ENCODE measurements at regions not wholly inside any gene's neighbourhood (a gene's known extent, or its start where the extent isn't known, plus 50 kb on each side); places are given as distances from the start of the nearest gene placed in this dataset.

DNA sequence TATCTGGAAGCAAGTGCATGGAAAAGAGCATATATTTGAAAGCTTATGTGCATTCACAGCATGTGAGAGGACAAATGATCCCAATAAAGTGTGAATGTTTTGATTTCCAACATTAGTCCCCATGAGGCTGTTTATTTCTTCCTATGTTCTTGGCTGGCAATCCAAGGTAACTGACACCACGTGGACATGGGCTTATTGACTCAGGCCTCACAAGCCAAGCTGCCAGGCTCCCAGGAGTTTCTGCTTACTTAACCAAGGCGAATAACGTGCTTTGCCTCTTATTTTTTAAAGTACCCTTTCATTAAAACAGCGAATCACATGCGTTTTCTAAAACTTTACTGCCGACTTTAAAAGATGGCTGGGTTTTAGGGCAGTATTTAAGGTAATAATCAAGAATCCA is 441.7 kb downstream of the FUT8 start:
- Histone ChIP-seq H3K36me3 (no peaks in the 10 kb centered on the region), H3K27ac (no peak overlapping the region), H3K4me3 (no peak overlapping the region), H3K4me1 (no peaks in the 10 kb centered on the region), H3K9me3 (no peaks in the 10 kb centered on the region), H3K27me3 (no peaks in the 10 kb centered on the region)
- TF ChIP-seq, protein P1, sequence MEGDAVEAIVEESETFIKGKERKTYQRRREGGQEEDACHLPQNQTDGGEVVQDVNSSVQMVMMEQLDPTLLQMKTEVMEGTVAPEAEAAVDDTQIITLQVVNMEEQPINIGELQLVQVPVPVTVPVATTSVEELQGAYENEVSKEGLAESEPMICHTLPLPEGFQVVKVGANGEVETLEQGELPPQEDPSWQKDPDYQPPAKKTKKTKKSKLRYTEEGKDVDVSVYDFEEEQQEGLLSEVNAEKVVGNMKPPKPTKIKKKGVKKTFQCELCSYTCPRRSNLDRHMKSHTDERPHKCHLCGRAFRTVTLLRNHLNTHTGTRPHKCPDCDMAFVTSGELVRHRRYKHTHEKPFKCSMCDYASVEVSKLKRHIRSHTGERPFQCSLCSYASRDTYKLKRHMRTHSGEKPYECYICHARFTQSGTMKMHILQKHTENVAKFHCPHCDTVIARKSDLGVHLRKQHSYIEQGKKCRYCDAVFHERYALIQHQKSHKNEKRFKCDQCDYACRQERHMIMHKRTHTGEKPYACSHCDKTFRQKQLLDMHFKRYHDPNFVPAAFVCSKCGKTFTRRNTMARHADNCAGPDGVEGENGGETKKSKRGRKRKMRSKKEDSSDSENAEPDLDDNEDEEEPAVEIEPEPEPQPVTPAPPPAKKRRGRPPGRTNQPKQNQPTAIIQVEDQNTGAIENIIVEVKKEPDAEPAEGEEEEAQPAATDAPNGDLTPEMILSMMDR (IDR thresholded peaks at IDR 0.05) = no peak
- TF ChIP-seq POLR2A (IDR thresholded peaks at IDR 0.05) = no peak
- intact Hi-C loops (cut with DNase I; ENCODE audit: low total_unique reads) = no loop called here
- no peak for DNase-seq

DNA sequence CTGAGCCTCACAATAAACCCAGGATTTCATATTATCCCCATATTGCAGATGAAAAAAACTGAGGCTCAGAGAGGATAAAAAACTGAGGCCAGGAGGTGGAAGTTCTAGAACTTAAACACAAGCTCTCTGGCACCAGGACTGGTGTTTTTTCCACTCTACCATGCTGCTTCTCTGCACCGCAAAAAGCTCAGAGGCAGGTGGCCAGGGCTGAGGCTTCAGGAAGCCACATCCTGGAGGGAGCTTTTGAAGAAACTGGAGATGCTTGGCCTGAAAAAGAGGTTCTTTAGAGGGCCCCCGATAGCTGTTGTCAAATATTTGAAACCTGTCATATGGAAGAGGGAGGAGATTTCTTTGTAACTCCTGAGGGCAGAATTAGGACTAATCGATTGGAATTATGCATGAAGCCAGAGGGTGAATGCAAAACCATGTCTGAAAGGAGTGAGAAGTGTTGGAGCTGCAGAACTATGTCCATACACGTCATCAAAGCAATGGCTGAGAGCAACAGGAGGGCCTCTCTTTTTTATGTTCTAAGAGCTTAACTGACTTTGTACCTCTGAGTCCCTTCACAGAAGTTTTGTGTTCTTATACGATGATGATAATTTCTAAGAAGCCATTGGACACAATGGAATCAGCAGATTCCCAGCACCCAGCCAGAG is 448.6 kb downstream of the FUT8 start:
- no peaks in the 10 kb centered on the region for H3K4me1 ChIP-seq
- H3K4me3 ChIP-seq = no peak overlapping the region
- no peaks in the 10 kb centered on the region for H3K9me3 ChIP-seq
- intact Hi-C loops (cut with DNase I; ENCODE audit: low total_unique reads) = no loop called here
- H3K27ac ChIP-seq = no peak overlapping the region
- TF ChIP-seq POLR2A (IDR thresholded peaks at IDR 0.05) = no peak
- no peaks in the 10 kb centered on the region for H3K27me3 ChIP-seq
- DNase-seq = no peak
- no peaks in the 10 kb centered on the region for H3K36me3 ChIP-seq

DNA sequence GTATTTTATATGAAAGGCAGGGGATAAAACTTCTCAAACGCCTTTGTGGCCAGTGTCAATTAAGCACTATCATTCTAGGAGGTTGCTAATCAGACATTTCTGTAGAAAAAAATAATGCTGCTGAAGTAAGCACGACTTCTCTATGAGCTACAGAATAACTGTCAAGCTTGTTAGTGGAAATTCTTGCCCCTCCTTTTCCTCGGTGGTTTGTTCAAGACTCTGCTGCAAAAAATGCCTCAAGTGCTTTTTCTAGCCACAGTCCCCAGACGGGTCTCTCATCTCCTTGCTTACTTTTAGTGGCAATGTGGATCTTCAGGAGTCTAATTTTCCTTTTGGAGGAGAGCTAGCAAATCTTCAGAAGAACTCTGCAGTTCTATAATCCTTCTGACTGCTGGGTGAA is 452.0 kb downstream of the FUT8 start:
- Histone ChIP-seq H3K4me3 (no peak overlapping the region), H3K36me3 (no peaks in the 10 kb centered on the region), H3K4me1 (no peaks in the 10 kb centered on the region), H3K27ac (no peak overlapping the region), H3K27me3 (no peaks in the 10 kb centered on the region), H3K9me3 (no peaks in the 10 kb centered on the region)
- no peak for DNase-seq
- no peak for TF ChIP-seq POLR2A (IDR thresholded peaks at IDR 0.05)
- intact Hi-C loops (cut with DNase I; ENCODE audit: low total_unique reads) = no loop called here

DNA sequence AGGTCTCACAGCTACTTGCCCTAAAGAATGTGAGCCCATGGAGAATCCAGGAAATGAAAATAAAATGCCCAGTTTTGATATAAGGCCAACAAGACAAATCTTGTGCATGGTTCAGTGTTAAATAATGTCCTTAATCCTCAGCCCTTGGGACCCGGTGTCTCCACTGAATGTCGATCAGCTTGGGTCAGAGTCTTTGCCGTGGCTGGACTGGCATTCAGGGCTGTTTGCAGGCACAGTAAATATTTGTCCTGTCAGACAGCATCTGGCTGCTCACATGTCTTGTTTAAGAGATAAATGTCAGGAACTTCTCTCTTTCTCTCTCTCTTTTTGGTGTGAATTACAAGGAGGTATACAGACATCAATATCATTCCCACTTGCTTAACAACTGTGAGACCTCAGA is 452.5 kb downstream of the FUT8 start:
- no peak for DNase-seq
- TF ChIP-seq POLR2A (IDR thresholded peaks at IDR 0.05) = no peak
- TF ChIP-seq, protein P1 (IDR thresholded peaks at IDR 0.05) = no peak

DNA sequence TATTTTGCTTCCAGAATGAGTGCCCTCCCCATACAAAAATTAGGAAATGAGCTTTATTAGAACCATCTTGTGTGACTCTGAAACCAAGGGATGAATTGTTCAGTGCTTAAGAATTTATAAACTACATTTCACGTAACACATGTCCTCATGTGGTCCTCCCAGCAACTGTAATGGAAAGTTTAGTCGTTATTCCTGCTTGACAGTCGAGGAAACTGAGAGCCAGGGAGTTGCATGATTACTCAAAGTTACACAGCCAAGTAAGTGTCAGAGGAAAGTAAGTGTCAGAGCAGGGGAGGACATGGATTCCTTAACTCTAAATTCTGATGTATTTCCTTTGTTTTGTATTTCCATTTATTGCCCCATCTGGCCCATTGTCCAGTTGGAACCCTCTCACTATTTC is 453.9 kb downstream of the FUT8 start:
- H3K4me1 ChIP-seq = no peaks in the 10 kb centered on the region
- intact Hi-C loops (cut with DNase I; ENCODE audit: low total_unique reads) = no loop called here
- no peaks in the 10 kb centered on the region for H3K27me3 ChIP-seq
- TF ChIP-seq, protein P1 (IDR thresholded peaks at IDR 0.05) = no peak
- H3K9me3 ChIP-seq = no peaks in the 10 kb centered on the region
- no peak overlapping the region for H3K27ac ChIP-seq
- DNase-seq = no peak
- H3K36me3 ChIP-seq = no peaks in the 10 kb centered on the region
- H3K4me3 ChIP-seq = no peak overlapping the region

More for the DNA sequence above, 452.5 kb downstream of the FUT8 start:
- Histone ChIP-seq H3K27ac (no peak overlapping the region), H3K4me1 (no peaks in the 10 kb centered on the region), H3K4me3 (no peak overlapping the region), H3K9me3 (no peaks in the 10 kb centered on the region), H3K36me3 (no peaks in the 10 kb centered on the region), H3K27me3 (no peaks in the 10 kb centered on the region)
- intact Hi-C loops (cut with DNase I; ENCODE audit: low total_unique reads) = no loop called here

DNA sequence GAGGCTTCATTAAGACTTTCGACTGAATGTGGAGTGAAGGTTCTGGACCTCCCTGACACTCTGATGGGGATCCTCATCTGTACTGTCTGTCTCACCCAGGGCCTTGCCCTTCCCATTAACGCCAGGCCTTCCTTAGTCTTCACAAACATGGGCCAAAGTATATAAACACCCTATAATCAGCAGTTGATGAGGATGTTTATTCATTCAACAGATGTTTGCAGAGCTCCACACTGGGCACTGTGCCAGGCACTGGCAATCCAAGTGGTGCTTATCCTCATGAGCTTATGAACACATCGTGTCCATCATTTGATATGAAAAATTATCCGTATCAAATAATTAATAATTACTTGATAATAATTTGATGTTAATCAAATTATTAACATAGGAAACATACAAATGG is 454.4 kb downstream of the FUT8 start:
- no peak for TF ChIP-seq POLR2A (IDR thresholded peaks at IDR 0.05)
- TF ChIP-seq, protein P1 (IDR thresholded peaks at IDR 0.05) = no peak
- no peaks in the 10 kb centered on the region for H3K36me3 ChIP-seq
- intact Hi-C loops (cut with DNase I; ENCODE audit: low total_unique reads) = no loop called here
- H3K4me1 ChIP-seq = no peaks in the 10 kb centered on the region
- H3K4me3 ChIP-seq = no peak overlapping the region
- no peaks in the 10 kb centered on the region for H3K27me3 ChIP-seq
- DNase-seq = no peak
- no peak overlapping the region for H3K27ac ChIP-seq
- H3K9me3 ChIP-seq = no peaks in the 10 kb centered on the region

Measured in uterus (tissue), 3 donors.